Chondrocyte (in vitro differentiated cells): ENCODE measurements at regions not wholly inside any gene's neighbourhood (a gene's known extent, or its start where the extent isn't known, plus 50 kb on each side); places are given as distances from the start of the nearest gene placed in this dataset.

Experiments
- DNase-seq: peaks from one replicate; pipeline ENCODE4 v3.0.0; 2021; ENCODE audit warnings: mixed read lengths, low spot score
- H3K27ac Mint-ChIP-seq: one replicate; pipeline ENCODE4 v1.8.0; 2021; ENCODE audit warnings: mild to moderate bottlenecking, moderate library complexity, mixed read lengths; ENCODE audit not compliant: unreplicated experiment
- H3K27me3 Mint-ChIP-seq: 2 replicates; pipeline ENCODE4 v1.8.0; 2021; ENCODE audit warnings: low read depth, mixed read lengths
- H3K36me3 Mint-ChIP-seq: 2 replicates; pipeline ENCODE4 v1.8.0; 2021; ENCODE audit warnings: low read depth, mixed read lengths
- H3K4me1 Mint-ChIP-seq: 2 replicates; pipeline ENCODE4 v1.8.0; 2021; ENCODE audit warnings: low read depth, mild to moderate bottlenecking, mixed read lengths
- H3K4me3 Mint-ChIP-seq: one replicate; pipeline ENCODE4 v1.8.0; 2021; ENCODE audit warnings: mild to moderate bottlenecking, moderate library complexity, mixed read lengths; ENCODE audit not compliant: unreplicated experiment
- H3K9me3 Mint-ChIP-seq: 2 replicates; pipeline ENCODE4 v1.8.0; 2021; ENCODE audit warnings: low read depth, mixed read lengths
- TF ChIP-seq, protein P1 (sequence below): fragments of 200-600 bp; sonication (generic); IDR thresholded peaks from 2 replicates; pipeline ENCODE4 v1.5.0; 2021; ENCODE audit warnings: antibody characterized with exemption, mild to moderate bottlenecking, moderate library complexity

DNA sequence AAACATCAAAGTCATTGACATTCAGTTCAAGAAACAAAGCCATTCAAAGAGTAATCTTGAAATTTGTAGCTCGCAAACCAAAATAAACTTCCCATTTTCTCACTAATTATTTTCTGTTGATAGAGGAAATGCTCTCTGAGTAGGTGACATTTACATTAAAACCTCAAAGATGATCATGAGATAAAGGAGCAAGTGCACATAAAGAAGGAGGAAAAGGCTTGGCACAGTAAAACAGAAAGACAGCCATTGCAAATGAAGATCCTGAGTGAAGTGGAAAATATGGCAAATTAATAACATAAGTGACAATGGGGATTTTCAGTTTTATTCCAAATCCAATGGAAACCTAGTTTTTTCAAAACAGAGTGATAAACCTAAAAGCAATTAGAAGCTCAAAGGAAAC lies 2320.8 kb downstream of the ARAP2 start:
- TF ChIP-seq, protein P1, sequence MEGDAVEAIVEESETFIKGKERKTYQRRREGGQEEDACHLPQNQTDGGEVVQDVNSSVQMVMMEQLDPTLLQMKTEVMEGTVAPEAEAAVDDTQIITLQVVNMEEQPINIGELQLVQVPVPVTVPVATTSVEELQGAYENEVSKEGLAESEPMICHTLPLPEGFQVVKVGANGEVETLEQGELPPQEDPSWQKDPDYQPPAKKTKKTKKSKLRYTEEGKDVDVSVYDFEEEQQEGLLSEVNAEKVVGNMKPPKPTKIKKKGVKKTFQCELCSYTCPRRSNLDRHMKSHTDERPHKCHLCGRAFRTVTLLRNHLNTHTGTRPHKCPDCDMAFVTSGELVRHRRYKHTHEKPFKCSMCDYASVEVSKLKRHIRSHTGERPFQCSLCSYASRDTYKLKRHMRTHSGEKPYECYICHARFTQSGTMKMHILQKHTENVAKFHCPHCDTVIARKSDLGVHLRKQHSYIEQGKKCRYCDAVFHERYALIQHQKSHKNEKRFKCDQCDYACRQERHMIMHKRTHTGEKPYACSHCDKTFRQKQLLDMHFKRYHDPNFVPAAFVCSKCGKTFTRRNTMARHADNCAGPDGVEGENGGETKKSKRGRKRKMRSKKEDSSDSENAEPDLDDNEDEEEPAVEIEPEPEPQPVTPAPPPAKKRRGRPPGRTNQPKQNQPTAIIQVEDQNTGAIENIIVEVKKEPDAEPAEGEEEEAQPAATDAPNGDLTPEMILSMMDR, result no peak
- no peak overlapping the region for H3K4me3 Mint-ChIP-seq
- no peak overlapping the region for H3K27ac Mint-ChIP-seq
- no peaks in the 10 kb centered on the region for H3K36me3 Mint-ChIP-seq
- no peaks in the 10 kb centered on the region for H3K4me1 Mint-ChIP-seq
- DNase-seq, result no peak
- peaks cover 2% of the 10 kb centered on the region for H3K9me3 Mint-ChIP-seq
- H3K27me3 Mint-ChIP-seq, result no peaks in the 10 kb centered on the region

DNA sequence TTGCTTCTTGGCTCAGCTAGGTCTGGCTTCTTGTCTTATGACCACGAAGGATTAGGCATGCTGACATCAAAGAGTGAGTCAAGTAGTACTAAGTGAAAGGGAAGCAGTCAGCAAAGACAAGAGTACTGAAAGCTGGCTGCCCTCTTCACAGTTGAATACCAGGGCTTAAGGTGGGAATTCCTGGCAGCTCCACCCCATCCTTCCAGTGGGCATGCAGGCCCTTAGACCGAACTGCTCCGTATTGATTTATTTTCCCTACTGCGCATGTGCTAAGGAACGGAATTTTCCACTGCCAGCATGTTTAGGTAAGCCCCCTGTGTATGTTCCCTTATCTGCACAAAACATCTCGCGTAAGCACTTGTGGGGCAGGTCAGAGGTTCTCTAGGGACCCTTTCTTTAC lies 2320.1 kb downstream of the ARAP2 start:
- no peak for DNase-seq
- Mint-ChIP-seq H3K36me3 (no peaks in the 10 kb centered on the region), H3K27ac (no peak overlapping the region), H3K9me3 (peaks cover 2% of the 10 kb centered on the region), H3K4me1 (no peaks in the 10 kb centered on the region), H3K4me3 (no peak overlapping the region), H3K27me3 (no peaks in the 10 kb centered on the region)
- TF ChIP-seq, protein P1, result no peak

DNA sequence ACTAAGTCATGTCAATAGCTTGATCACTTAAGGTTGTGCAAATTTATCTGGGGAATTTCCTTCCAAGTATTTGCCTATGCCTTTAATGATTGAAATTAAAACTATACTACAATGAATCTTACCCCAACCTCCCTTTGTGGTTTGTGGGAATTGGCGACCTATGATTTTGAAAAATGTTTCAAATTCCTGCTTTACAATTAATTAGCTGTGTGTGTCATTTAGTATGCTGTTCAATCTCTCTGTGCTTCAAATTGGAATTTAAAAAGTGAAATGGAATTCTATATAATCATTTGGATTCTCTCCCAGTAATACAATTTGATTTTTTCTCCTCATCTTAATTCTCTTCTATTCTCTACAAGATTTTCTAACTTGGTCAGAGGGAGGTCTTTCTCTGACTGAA lies 2319.5 kb downstream of the ARAP2 start:
- H3K36me3 Mint-ChIP-seq, result no peaks in the 10 kb centered on the region
- peaks cover 2% of the 10 kb centered on the region for H3K9me3 Mint-ChIP-seq
- DNase-seq, result no peak
- TF ChIP-seq, protein P1, result no peak
- H3K27me3 Mint-ChIP-seq, result no peaks in the 10 kb centered on the region
- H3K27ac Mint-ChIP-seq, result no peak overlapping the region
- H3K4me3 Mint-ChIP-seq, result no peak overlapping the region
- H3K4me1 Mint-ChIP-seq, result no peaks in the 10 kb centered on the region

DNA sequence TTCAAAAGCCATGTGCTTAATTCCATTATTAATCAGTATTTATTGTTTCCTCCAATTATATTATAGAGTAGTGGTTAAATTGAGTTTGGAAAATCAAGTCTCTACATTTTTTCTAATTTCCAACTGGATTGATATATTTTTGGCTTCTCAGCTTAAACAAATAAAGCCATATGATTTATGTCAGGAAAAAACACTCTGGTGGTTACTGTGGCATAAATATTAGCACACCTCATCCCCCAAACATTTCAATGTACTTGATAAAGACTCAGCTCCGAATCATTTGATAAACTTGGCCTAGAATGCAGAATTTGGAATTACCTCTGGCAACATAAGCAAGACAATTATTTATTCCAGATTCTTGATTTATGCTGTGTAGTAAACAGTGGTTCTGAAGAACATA lies 2313.8 kb downstream of the ARAP2 start:
- H3K4me1 Mint-ChIP-seq, result no peaks in the 10 kb centered on the region
- TF ChIP-seq, protein P1, result no peak
- H3K27ac Mint-ChIP-seq, result no peak overlapping the region
- H3K4me3 Mint-ChIP-seq, result no peak overlapping the region
- H3K27me3 Mint-ChIP-seq, result no peaks in the 10 kb centered on the region
- no peak for DNase-seq
- no peaks in the 10 kb centered on the region for H3K9me3 Mint-ChIP-seq
- no peaks in the 10 kb centered on the region for H3K36me3 Mint-ChIP-seq

DNA sequence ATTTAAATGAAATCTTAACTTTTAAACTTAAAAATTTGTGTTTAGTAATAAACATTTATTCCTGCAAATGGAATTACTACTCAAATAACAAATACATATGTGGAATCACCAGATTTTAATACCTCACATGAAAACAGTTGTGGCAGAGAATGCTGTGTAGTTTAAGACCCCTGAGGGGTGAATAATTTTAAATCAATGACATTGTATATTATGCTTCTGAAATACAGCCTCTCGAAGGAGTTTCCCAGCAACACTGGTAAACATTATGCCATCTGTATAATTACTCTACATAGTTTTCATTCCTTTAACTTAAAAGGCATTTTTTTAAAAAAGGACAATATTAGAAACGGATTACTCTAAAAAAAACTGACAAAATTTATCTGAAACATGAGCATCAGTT lies 2313.3 kb downstream of the ARAP2 start:
- Mint-ChIP-seq H3K36me3 (no peaks in the 10 kb centered on the region), H3K27ac (no peak overlapping the region), H3K4me3 (no peak overlapping the region), H3K27me3 (no peaks in the 10 kb centered on the region), H3K9me3 (no peaks in the 10 kb centered on the region), H3K4me1 (no peaks in the 10 kb centered on the region)
- TF ChIP-seq, protein P1, result no peak
- DNase-seq, result no peak
